Endothelial cell of umbilical vein (primary cell): ENCODE measurements at regions not wholly inside any gene's neighbourhood (a gene's known extent, or its start where the extent isn't known, plus 50 kb on each side); places are given as distances from the start of the nearest gene placed in this dataset.

Experiments used
- BruUV-seq: library from RNA; stranded (reverse); fragments of 400-500 nt; replicated peaks from 2 replicates; lab custom pipeline; 2021; lab: Mats Ljungman, UMichigan
- CTCF ChIA-PET: fragments of 300-600, 350-600 bp; sonication (Branson Sonifier 250); formaldehyde crosslinking; loops from one replicate; lab custom pipeline; 2021; ENCODE audit warnings: antibody characterized with exemption, inconsistent platforms; lab: Charles Lee
- POLR2A ChIA-PET: fragments of 300-600, 350-600 bp; sonication (Branson Sonifier 250); formaldehyde crosslinking; loops from one replicate; lab custom pipeline; 2021; ENCODE audit warnings: antibody characterized with exemption, inconsistent platforms; lab: Charles Lee
- DNase-seq: peaks from one replicate; pipeline ENCODE4 v3.0.0-alpha.2; 2011; ENCODE audit warnings: low read depth, low spot score
- FAIRE-seq: peaks from 2 replicates; lab custom pipeline; 2011; peaks lifted over from hg19 to GRCh38; lab: Jason Lieb, UNC
- H2AFZ ChIP-seq: 2 replicates; pipeline ENCODE4 v1.6.0; 2012; ENCODE audit warnings: low read depth, low read length, control low read depth, inconsistent platforms
- H3K27ac ChIP-seq: 2 replicates; pipeline ENCODE4 v1.5.1; 2011; ENCODE audit warnings: low read depth, mild to moderate bottlenecking, control low read depth, low read length, moderate library complexity; ENCODE audit not compliant: insufficient read depth
- H3K27me3 ChIP-seq, 2 experiments: 2 replicates each; pipeline versions ENCODE4 v1.6.0 to v1.6.1; 2011; ENCODE audit warnings: low read length in 2 of 2, mixed read lengths in 1 of 2; ENCODE audit not compliant: control insufficient read depth in 2 of 2, insufficient read depth in 2 of 2
- H3K36me3 ChIP-seq, 2 experiments: 2 replicates in 1 of 2; 3 replicates in 1 of 2; pipeline ENCODE4 v1.5.1; 2011; ENCODE audit warnings: low read length in 2 of 2, mild to moderate bottlenecking in 1 of 2, moderate library complexity in 1 of 2; ENCODE audit not compliant: control insufficient read depth in 2 of 2, insufficient read depth in 2 of 2; ENCODE audit errors: extremely low read depth in 1 of 2
- H3K4me1 ChIP-seq: 3 replicates; pipeline ENCODE4 v1.5.1; 2011; ENCODE audit warnings: mild to moderate bottlenecking, low read length; ENCODE audit not compliant: control insufficient read depth, insufficient read depth; ENCODE audit errors: extremely low read depth
- H3K4me2 ChIP-seq: 2 replicates; pipeline ENCODE4 v1.6.1; 2011; ENCODE audit warnings: low read length, control low read depth, mixed read lengths; ENCODE audit not compliant: insufficient read depth
- H3K4me3 ChIP-seq, 3 experiments: fragments of 200-600 bp in 1 of 3; sonication (generic), shearing (Covaris generic) in 1 of 3; replicated peaks in 1 of 3; 2 replicates each; pipeline ENCODE4 v1.5.1; 2011 to 2016; ENCODE audit warnings: control low read depth in 3 of 3, low read length in 3 of 3, mild to moderate bottlenecking in 2 of 3, inconsistent platforms in 1 of 3, low read depth in 1 of 3, moderate library complexity in 1 of 3; ENCODE audit not compliant: insufficient read depth in 1 of 3
- H3K79me2 ChIP-seq: 2 replicates; pipeline ENCODE4 v1.6.0; 2012; ENCODE audit warnings: low read length, inconsistent platforms; ENCODE audit not compliant: control insufficient read depth, insufficient read depth
- H3K9ac ChIP-seq: replicated peaks from 2 replicates; pipeline ENCODE3; 2011; ENCODE audit warnings: low read length, control low read depth; ENCODE audit not compliant: insufficient read depth; ENCODE audit errors: extremely low read depth
- H3K9me1 ChIP-seq: replicated peaks from 3 replicates; pipeline ENCODE4 v1.6.0; 2011; ENCODE audit warnings: mild to moderate bottlenecking, low read length; ENCODE audit not compliant: control insufficient read depth, insufficient read depth; ENCODE audit errors: extremely low read depth
- H3K9me3 ChIP-seq: replicated peaks from 2 replicates; pipeline ENCODE4 v1.5.1; 2012; ENCODE audit warnings: low read length, inconsistent platforms; ENCODE audit not compliant: control insufficient read depth, insufficient read depth
- H4K20me1 ChIP-seq: replicated peaks from 2 replicates; pipeline ENCODE3; 2011; ENCODE audit warnings: mild to moderate bottlenecking, low read length; ENCODE audit not compliant: control insufficient read depth, insufficient read depth; ENCODE audit errors: extremely low read depth
- EZH2 ChIP-seq: IDR thresholded peaks from 2 replicates; pipeline ENCODE4 v1.6.1; 2012; ENCODE audit warnings: borderline replicate concordance, low read depth, mild to moderate bottlenecking, moderate library complexity, low read length, inconsistent platforms; ENCODE audit not compliant: severe bottlenecking
- FOS ChIP-seq: IDR thresholded peaks from 2 replicates; pipeline ENCODE4 v1.6.1; 2011; ENCODE audit warnings: mild to moderate bottlenecking, low read length, moderate library complexity, borderline replicate concordance; ENCODE audit not compliant: insufficient read depth
- GATA2 ChIP-seq: IDR thresholded peaks from 2 replicates; pipeline ENCODE4 v1.7.0; 2011; ENCODE audit warnings: low read depth, mild to moderate bottlenecking, moderate library complexity, mixed read lengths, low read length; ENCODE audit not compliant: insufficient read length, insufficient read depth
- JUN ChIP-seq: IDR thresholded peaks from 2 replicates; pipeline ENCODE4 v1.6.1; 2011; ENCODE audit warnings: borderline replicate concordance, low read depth; ENCODE audit not compliant: insufficient read length, insufficient read depth
- MYC ChIP-seq: IDR thresholded peaks from one replicate; pipeline ENCODE4 v1.6.1; 2011; ENCODE audit warnings: mild to moderate bottlenecking, low read depth, low read length
- POLR2A ChIP-seq: IDR thresholded peaks from 2 replicates; pipeline ENCODE4 v1.6.1; 2012; ENCODE audit warnings: low read depth, mild to moderate bottlenecking, control low read depth, low read length
- POLR2AphosphoS5 ChIP-seq: IDR thresholded peaks from 2 replicates; pipeline ENCODE4 v1.6.1; 2012; ENCODE audit warnings: low read depth, mild to moderate bottlenecking, control low read depth, low read length, moderate library complexity; ENCODE audit not compliant: insufficient read depth
- dilution Hi-C: fragments of 300-500 bp; cut with MboI; formaldehyde crosslinking; loops from one replicate; pipeline ENCODE4 v1.15.0; 2019; ENCODE audit warnings: low sequenced_read_pairs; ENCODE audit not compliant: extremely low pct_ligation_motif_present
- intact Hi-C: fragments of 100-400 bp; cut with micrococcal nuclease; formaldehyde crosslinking; loops from one replicate; pipeline ENCODE4 v1.10.0; 2022
- TF ChIP-seq, protein P1 (sequence below): IDR thresholded peaks from 2 replicates; pipeline ENCODE4 v1.6.1; 2011; ENCODE audit not compliant: insufficient read depth, insufficient read length
- TF ChIP-seq, protein P2 (sequence below), 2 donors: IDR thresholded peaks; 1 replicate in 1 of 2; 2 replicates in 1 of 2; pipeline ENCODE4 v1.5.1; 2011; ENCODE audit warnings: low read length in 2 of 2, mild to moderate bottlenecking in 2 of 2, moderate library complexity in 2 of 2, control low read depth in 1 of 2, inconsistent platforms in 1 of 2, low read depth in 1 of 2; ENCODE audit not compliant: insufficient read depth in 1 of 2; ENCODE audit errors: extremely low read depth in 1 of 2

GRCh38 chr2:211113334-211114175 lies 557.2 kb downstream of the CPS1 start:
- POLR2A ChIA-PET = no interaction called here
- H3K4me3 ChIP-seq = no peak overlapping the region
- H3K36me3 ChIP-seq = no peaks in the 10 kb centered on the region
- H3K9me1 ChIP-seq = no peaks in the 10 kb centered on the region
- CTCF ChIA-PET = interaction anchor here (1.5 to 1.7 kb wide), 2 partner anchors 28 to 44 kb away, joined by 6 read pairs; no protein-coding TSS in a partner anchor
- H3K27me3 ChIP-seq = no peaks in the 10 kb centered on the region
- dilution Hi-C loops (no loop called here), intact Hi-C loops (no loop called here)
- FAIRE-seq = no peak
- no peaks in the 10 kb centered on the region for H3K9me3 ChIP-seq
- no peaks in the 10 kb centered on the region for H4K20me1 ChIP-seq
- no peak overlapping the region for H3K4me2 ChIP-seq
- no peak overlapping the region for H3K9ac ChIP-seq
- H3K4me1 ChIP-seq = no peaks in the 10 kb centered on the region
- no peak for TF ChIP-seq POLR2A
- no peak for TF ChIP-seq POLR2AphosphoS5
- TF ChIP-seq JUN = no peak
- TF ChIP-seq EZH2 = no peak
- TF ChIP-seq MYC = no peak
- TF ChIP-seq GATA2 = no peak
- no peak for TF ChIP-seq FOS
- TF ChIP-seq, protein P1, sequence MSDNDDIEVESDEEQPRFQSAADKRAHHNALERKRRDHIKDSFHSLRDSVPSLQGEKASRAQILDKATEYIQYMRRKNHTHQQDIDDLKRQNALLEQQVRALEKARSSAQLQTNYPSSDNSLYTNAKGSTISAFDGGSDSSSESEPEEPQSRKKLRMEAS = no peak
- TF ChIP-seq, protein P2, sequence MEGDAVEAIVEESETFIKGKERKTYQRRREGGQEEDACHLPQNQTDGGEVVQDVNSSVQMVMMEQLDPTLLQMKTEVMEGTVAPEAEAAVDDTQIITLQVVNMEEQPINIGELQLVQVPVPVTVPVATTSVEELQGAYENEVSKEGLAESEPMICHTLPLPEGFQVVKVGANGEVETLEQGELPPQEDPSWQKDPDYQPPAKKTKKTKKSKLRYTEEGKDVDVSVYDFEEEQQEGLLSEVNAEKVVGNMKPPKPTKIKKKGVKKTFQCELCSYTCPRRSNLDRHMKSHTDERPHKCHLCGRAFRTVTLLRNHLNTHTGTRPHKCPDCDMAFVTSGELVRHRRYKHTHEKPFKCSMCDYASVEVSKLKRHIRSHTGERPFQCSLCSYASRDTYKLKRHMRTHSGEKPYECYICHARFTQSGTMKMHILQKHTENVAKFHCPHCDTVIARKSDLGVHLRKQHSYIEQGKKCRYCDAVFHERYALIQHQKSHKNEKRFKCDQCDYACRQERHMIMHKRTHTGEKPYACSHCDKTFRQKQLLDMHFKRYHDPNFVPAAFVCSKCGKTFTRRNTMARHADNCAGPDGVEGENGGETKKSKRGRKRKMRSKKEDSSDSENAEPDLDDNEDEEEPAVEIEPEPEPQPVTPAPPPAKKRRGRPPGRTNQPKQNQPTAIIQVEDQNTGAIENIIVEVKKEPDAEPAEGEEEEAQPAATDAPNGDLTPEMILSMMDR (IDR thresholded peaks at IDR 0.05; ENCODE audit: extremely low read depth in 1 of 2, insufficient read depth in 1 of 2, low read depth in 1 of 2, low read length in 2 of 2) = no peak
- H2AFZ ChIP-seq = no peak overlapping the region
- no peak overlapping the region for H3K27ac ChIP-seq
- no TSS peak for BruUV-seq
- no peak for DNase-seq
- H3K79me2 ChIP-seq = no peaks in the 10 kb centered on the region
